HG03139 (cell line): ENCODE measurements at regions not wholly inside any gene's neighbourhood (a gene's known extent, or its start where the extent isn't known, plus 50 kb on each side); places are given as distances from the start of the nearest gene placed in this dataset.
"Not testable (repeated sequence)": the region's sequence is repeated elsewhere in the genome, so short reads cannot be mapped to it uniquely, and the experiment has no call there.

Source experiments
- ATAC-seq: cut with Tn5 transposase; IDR thresholded peaks from one replicate; pipeline ENCODE4 v1.9.1; 2021; ENCODE audit not compliant: unreplicated experiment

- ATAC-seq, result not testable (repeated sequence)
Measured at GRCh38 chr10:35776557-35776956, 134.5 kb upstream of the FZD8 start.

- ATAC-seq, result no peak
Measured at GRCh38 chr10:35774109-35774508, 132.0 kb upstream of the FZD8 start.

- no peak for ATAC-seq
Measured at GRCh38 chr10:35770817-35771355, 128.8 kb upstream of the FZD8 start.

GRCh38 chr10:35769795-35770194, 127.7 kb upstream of the FZD8 start:
- no peak for ATAC-seq

GRCh38 chr10:35768731-35769130, 126.6 kb upstream of the FZD8 start:
- ATAC-seq, result no peak

GRCh38 chr10:35768011-35768410, 125.9 kb upstream of the FZD8 start:
- no peak for ATAC-seq

- ATAC-seq, result no peak
Measured at GRCh38 chr10:35765996-35766395, 123.9 kb upstream of the FZD8 start.

- ATAC-seq, result no peak
Measured at GRCh38 chr10:35765066-35765527, 123.0 kb upstream of the FZD8 start.

- ATAC-seq, result no peak
Measured at GRCh38 chr10:35762311-35763030, 120.4 kb upstream of the FZD8 start.

GRCh38 chr10:35758076-35758475, 116.0 kb upstream of the FZD8 start:
- no peak for ATAC-seq

- no peak for ATAC-seq
Measured at GRCh38 chr10:35754519-35754918, 112.4 kb upstream of the FZD8 start.

- no peak for ATAC-seq
Measured at GRCh38 chr10:35752469-35753461, 110.7 kb upstream of the FZD8 start.

- ATAC-seq, result no peak
Measured at GRCh38 chr10:35751347-35751746, 109.3 kb upstream of the FZD8 start.

- ATAC-seq, result no peak
Measured at GRCh38 chr10:35749230-35749629, 107.1 kb upstream of the FZD8 start.

- ATAC-seq, result no peak
Measured at GRCh38 chr10:35745617-35746403, 103.7 kb upstream of the FZD8 start.

GRCh38 chr10:35743851-35744250, 101.8 kb upstream of the FZD8 start:
- ATAC-seq, result no peak

- no peak for ATAC-seq
Measured at GRCh38 chr10:35743351-35743750, 101.3 kb upstream of the FZD8 start.

GRCh38 chr10:35739998-35740397, 97.9 kb upstream of the FZD8 start:
- no peak for ATAC-seq

GRCh38 chr10:35735412-35735811, 93.3 kb upstream of the FZD8 start:
- ATAC-seq, result no peak

- ATAC-seq, result no peak
Measured at GRCh38 chr10:35731828-35732227, 89.7 kb upstream of the FZD8 start.

- no peak for ATAC-seq
Measured at GRCh38 chr10:35728341-35728740, 86.2 kb upstream of the FZD8 start.
